ENCODE measurements at regions not wholly inside any gene's neighbourhood (a gene's known extent, or its start where the extent isn't known, plus 50 kb on each side); places are given as distances from the start of the nearest gene placed in this dataset.

DNA sequence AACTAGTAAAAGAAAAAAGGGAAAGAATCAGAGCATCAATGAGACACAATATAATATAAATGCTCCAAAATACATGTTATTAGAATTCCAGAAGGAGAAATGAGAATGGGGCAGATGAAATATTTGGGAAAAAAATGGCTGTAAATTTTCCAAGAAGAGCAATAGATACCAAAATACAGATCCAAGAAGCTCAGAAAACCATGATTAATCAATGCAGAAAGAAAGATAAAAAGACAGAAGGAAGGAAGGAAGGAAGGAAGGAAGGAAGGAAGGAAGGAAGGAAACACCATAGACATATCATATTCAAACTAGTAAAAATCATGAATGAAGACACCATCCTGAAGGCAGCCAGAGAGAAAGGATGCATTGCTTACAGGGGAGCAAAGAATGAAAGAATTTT is 920.9 kb downstream of the EFNA5 start:
- TF ChIP-seq EZH2phosphoT487 (IDR thresholded peaks at IDR 0.05; ENCODE audit: borderline replicate concordance, low read depth, low read length), result no peak
- TF ChIP-seq, protein P1, sequence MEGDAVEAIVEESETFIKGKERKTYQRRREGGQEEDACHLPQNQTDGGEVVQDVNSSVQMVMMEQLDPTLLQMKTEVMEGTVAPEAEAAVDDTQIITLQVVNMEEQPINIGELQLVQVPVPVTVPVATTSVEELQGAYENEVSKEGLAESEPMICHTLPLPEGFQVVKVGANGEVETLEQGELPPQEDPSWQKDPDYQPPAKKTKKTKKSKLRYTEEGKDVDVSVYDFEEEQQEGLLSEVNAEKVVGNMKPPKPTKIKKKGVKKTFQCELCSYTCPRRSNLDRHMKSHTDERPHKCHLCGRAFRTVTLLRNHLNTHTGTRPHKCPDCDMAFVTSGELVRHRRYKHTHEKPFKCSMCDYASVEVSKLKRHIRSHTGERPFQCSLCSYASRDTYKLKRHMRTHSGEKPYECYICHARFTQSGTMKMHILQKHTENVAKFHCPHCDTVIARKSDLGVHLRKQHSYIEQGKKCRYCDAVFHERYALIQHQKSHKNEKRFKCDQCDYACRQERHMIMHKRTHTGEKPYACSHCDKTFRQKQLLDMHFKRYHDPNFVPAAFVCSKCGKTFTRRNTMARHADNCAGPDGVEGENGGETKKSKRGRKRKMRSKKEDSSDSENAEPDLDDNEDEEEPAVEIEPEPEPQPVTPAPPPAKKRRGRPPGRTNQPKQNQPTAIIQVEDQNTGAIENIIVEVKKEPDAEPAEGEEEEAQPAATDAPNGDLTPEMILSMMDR (conservative IDR thresholded peaks at IDR 0.05; ENCODE audit: low read length), result no peak
